BLaER1 (cell line): ENCODE measurements at regions not wholly inside any gene's neighbourhood (a gene's known extent, or its start where the extent isn't known, plus 50 kb on each side); places are given as distances from the start of the nearest gene placed in this dataset.

Experiments used
- H3K27ac ChIP-seq: shearing (Covaris generic); formaldehyde crosslinking; 2 replicates; pipeline ENCODE4 v1.8.1; 2022
- H3K27me3 ChIP-seq: shearing (Covaris generic); formaldehyde crosslinking; 2 replicates; pipeline ENCODE4 v1.8.1; 2022
- H3K36me3 ChIP-seq: shearing (Covaris generic); formaldehyde crosslinking; 2 replicates; pipeline ENCODE4 v1.8.1; 2022
- H3K4me1 ChIP-seq: shearing (Covaris generic); formaldehyde crosslinking; 2 replicates; pipeline ENCODE4 v1.8.1; 2022
- H3K4me2 ChIP-seq: shearing (Covaris generic); formaldehyde crosslinking; 2 replicates; pipeline ENCODE4 v1.8.1; 2022
- H3K4me3 ChIP-seq: shearing (Covaris generic); formaldehyde crosslinking; 2 replicates; pipeline ENCODE4 v1.8.1; 2022
- H3K9ac ChIP-seq: shearing (Covaris generic); formaldehyde crosslinking; 2 replicates; pipeline ENCODE4 v1.8.1; 2022
- H3K9me3 ChIP-seq: shearing (Covaris generic); formaldehyde crosslinking; 2 replicates; pipeline ENCODE4 v1.8.1; 2022
- H4K20me1 ChIP-seq: shearing (Covaris generic); formaldehyde crosslinking; 2 replicates; pipeline ENCODE4 v1.8.1; 2022
- Cebpa-rat ChIP-seq: shearing (Covaris generic); IDR thresholded peaks from 2 replicates; pipeline ENCODE4 v1.8.1; 2022

- Histone ChIP-seq H3K27me3 (no peaks in the 10 kb centered on the region), H4K20me1 (no peaks in the 10 kb centered on the region), H3K27ac (no peak overlapping the region), H3K4me2 (no peak overlapping the region), H3K36me3 (no peaks in the 10 kb centered on the region), H3K4me3 (no peak overlapping the region), H3K4me1 (peaks cover 34% of the 10 kb centered on the region), H3K9ac (no peak overlapping the region), H3K9me3 (no peaks in the 10 kb centered on the region)
- no peak for TF ChIP-seq Cebpa-rat
Measured at GRCh38 chr15:69945729-69946128, 152.0 kb downstream of the TLE3 start.

DNA sequence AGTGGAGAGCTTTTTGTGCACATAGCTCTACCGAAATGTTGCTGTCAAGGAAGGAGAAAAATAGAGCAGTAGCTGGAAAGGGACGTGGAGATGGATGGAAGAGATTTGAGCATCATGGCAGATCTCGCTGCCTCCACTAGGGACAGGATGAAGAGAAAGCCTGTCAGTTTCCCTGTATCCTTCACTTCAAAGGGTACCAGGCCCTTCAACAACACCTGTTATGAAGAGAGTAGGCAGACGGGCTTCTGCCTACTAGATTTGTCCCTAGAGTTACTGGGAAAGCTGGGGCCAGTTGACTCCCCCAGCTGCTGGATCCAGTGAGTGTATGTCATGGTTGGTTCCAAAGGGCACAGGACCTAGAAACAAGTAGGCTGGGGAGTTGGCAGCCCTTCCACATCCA lies 150.8 kb downstream of the TLE3 start:
- no peaks in the 10 kb centered on the region for H4K20me1 ChIP-seq
- no peaks in the 10 kb centered on the region for H3K27me3 ChIP-seq
- H3K4me1 ChIP-seq, result peaks cover 34% of the 10 kb centered on the region
- no peak overlapping the region for H3K4me3 ChIP-seq
- TF ChIP-seq Cebpa-rat, result no peak
- no peaks in the 10 kb centered on the region for H3K36me3 ChIP-seq
- no peaks in the 10 kb centered on the region for H3K9me3 ChIP-seq
- no peak overlapping the region; the same call in 1 of the 2 replicates for H3K4me2 ChIP-seq
- no peak overlapping the region for H3K9ac ChIP-seq
- no peak overlapping the region for H3K27ac ChIP-seq

DNA sequence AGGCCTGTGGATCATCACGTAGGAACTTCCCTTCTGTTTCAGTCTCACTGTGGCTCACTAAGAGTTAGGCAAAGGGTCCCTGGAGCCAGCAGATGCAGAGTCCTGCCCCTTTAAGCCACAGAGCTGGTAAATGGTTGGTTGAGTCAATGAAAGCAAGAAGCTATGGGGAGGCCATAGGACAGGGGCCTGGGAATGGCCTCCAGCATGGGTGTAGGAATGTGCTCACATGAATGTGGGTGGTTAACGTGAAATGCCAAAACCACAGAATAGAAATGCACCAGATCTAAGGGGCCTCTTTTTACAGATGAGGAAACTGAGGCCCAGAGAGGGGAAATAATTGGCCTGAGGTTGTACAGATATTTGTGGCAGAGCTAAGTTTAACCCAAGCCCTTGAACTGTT lies 150.3 kb downstream of the TLE3 start:
- no peaks in the 10 kb centered on the region for H4K20me1 ChIP-seq
- no peak overlapping the region for H3K4me3 ChIP-seq
- no peak for TF ChIP-seq Cebpa-rat
- peaks cover 34% of the 10 kb centered on the region for H3K4me1 ChIP-seq
- no peaks in the 10 kb centered on the region for H3K27me3 ChIP-seq
- no peaks in the 10 kb centered on the region for H3K9me3 ChIP-seq
- H3K36me3 ChIP-seq, result no peaks in the 10 kb centered on the region
- peak overlapping the region; percentile 60 for H3K4me2 ChIP-seq
- no peak overlapping the region for H3K27ac ChIP-seq
- H3K9ac ChIP-seq, result no peak overlapping the region

GRCh38 chr15:69949485-69949884 lies 148.2 kb downstream of the TLE3 start:
- Histone ChIP-seq H4K20me1 (no peaks in the 10 kb centered on the region; the same call in 1 of the 2 replicates), H3K27ac (no peak overlapping the region), H3K4me3 (no peak overlapping the region), H3K9me3 (no peaks in the 10 kb centered on the region), H3K27me3 (no peaks in the 10 kb centered on the region), H3K36me3 (no peaks in the 10 kb centered on the region), H3K4me1 (peaks cover 27% of the 10 kb centered on the region), H3K9ac (no peak overlapping the region), H3K4me2 (0 out of 2 replicates have a peak overlapping the region, but pooled peaks have one; percentile 23)
- no peak for TF ChIP-seq Cebpa-rat

DNA sequence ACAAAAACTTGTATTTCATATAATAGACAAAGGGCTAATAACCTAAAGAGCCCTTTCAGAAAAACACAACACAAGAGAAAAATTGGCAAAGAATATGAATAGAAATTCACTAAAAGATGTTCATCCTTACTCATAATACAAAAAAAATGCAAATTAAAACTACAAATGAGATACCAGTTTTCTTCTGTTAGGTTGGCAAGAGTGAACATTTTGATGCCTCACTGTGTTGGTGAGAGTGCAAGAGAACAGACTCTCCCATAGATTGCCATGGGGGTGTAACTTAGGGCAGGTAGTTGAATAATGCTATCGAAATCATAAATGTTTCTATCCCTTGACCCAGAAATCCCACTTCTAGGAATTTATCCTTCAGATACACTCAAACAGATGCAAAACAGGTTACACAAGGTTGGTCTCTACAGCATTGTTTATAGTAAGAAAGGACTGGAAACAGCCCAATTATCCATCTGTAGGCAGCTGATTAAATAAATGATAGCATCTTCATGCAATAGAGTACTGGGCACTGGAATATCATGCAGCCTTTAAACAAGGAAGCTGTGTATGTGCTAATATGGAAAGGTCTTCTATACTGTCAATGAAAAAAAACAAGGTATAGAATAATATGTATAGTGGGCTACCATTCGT lies 146.3 kb downstream of the TLE3 start:
- Histone ChIP-seq H3K36me3 (no peaks in the 10 kb centered on the region), H3K4me3 (no peak overlapping the region), H3K27me3 (no peaks in the 10 kb centered on the region), H3K4me2 (no peak overlapping the region), H3K27ac (no peak overlapping the region), H4K20me1 (no peaks in the 10 kb centered on the region; the same call in 1 of the 2 replicates), H3K9ac (no peak overlapping the region), H3K4me1 (peaks cover 27% of the 10 kb centered on the region), H3K9me3 (no peaks in the 10 kb centered on the region)
- TF ChIP-seq Cebpa-rat, result no peak

DNA sequence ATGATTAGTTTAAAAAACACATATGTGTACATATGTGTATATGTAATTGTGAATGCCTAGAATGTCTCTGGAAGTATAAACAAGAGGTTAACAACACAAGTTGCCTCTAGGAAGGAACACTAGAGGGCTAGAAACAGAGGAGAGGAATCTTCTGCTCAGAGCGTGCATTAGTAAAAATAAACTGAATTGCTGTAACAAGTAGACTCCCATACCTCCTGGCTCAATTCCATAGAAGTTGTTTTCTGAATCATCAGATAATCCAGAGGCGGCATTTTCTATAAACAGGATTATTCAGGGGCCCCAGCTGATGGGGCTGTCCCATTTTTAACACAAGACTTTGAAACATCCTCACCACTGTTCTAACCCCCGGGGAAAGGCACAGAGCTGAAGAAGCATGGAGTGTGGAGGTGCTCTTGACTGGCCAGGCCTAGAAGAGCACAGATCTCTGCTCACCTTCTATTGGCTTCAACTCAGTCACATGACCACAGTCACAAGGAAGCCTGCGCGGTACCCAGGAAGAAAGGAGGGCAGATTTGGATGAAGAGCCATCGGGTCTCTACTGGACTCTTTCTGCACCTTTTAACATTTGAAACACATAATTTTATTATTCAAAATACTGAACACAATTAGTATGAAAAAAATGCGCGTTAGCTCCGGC lies 145.7 kb downstream of the TLE3 start:
- no peak for TF ChIP-seq Cebpa-rat
- Histone ChIP-seq H3K9ac (no peak overlapping the region), H4K20me1 (no peaks in the 10 kb centered on the region; the same call in 1 of the 2 replicates), H3K27ac (no peak overlapping the region), H3K4me1 (peaks cover 25% of the 10 kb centered on the region), H3K36me3 (no peaks in the 10 kb centered on the region), H3K4me3 (no peak overlapping the region), H3K27me3 (no peaks in the 10 kb centered on the region), H3K4me2 (no peak overlapping the region), H3K9me3 (no peaks in the 10 kb centered on the region)

GRCh38 chr15:69953051-69953450 lies 144.7 kb downstream of the TLE3 start:
- H4K20me1 ChIP-seq, result no peaks in the 10 kb centered on the region; the same call in 1 of the 2 replicates
- no peaks in the 10 kb centered on the region for H3K9me3 ChIP-seq
- no peaks in the 10 kb centered on the region for H3K27me3 ChIP-seq
- no peak overlapping the region for H3K4me3 ChIP-seq
- TF ChIP-seq Cebpa-rat, result no peak
- no peak overlapping the region for H3K27ac ChIP-seq
- H3K4me1 ChIP-seq, result peaks cover 15% of the 10 kb centered on the region
- H3K9ac ChIP-seq, result no peak overlapping the region
- no peak overlapping the region for H3K4me2 ChIP-seq
- no peaks in the 10 kb centered on the region for H3K36me3 ChIP-seq

DNA sequence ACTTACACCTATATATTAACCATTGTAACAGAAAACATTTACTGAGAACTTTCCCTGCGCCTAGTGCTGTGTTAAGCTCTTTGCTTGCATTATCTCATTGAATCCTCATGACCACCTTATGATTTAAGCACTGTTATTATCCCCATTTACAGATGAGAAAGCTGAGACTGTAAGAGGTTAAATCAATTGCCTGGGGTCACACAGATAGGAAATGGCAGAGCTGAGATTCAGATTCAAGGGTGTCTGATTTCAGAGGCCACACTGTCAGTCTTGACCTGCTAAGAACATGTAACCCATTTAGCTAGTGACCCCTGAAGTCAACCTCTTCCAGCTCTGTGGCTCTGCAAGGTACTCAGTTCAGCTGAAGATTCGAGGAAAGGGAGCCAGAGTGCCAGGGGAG lies 143.9 kb downstream of the TLE3 start:
- H3K4me1 ChIP-seq, result peaks cover 7% of the 10 kb centered on the region; the same call in 1 of the 2 replicates
- H3K36me3 ChIP-seq, result no peaks in the 10 kb centered on the region
- H3K27ac ChIP-seq, result no peak overlapping the region
- no peak overlapping the region for H3K9ac ChIP-seq
- H3K4me3 ChIP-seq, result no peak overlapping the region
- no peaks in the 10 kb centered on the region; the same call in 1 of the 2 replicates for H4K20me1 ChIP-seq
- no peaks in the 10 kb centered on the region for H3K9me3 ChIP-seq
- no peak for TF ChIP-seq Cebpa-rat
- H3K4me2 ChIP-seq, result no peak overlapping the region
- H3K27me3 ChIP-seq, result no peaks in the 10 kb centered on the region

- H4K20me1 ChIP-seq, result no peaks in the 10 kb centered on the region; the same call in 1 of the 2 replicates
- no peaks in the 10 kb centered on the region for H3K9me3 ChIP-seq
- no peaks in the 10 kb centered on the region for H3K27me3 ChIP-seq
- H3K4me1 ChIP-seq, result 0 out of 2 replicates have a peak, but pooled peaks cover 3% of the 10 kb centered on the region
- H3K9ac ChIP-seq, result no peak overlapping the region
- no peak overlapping the region for H3K4me3 ChIP-seq
- H3K36me3 ChIP-seq, result no peaks in the 10 kb centered on the region
- TF ChIP-seq Cebpa-rat, result no peak
- no peak overlapping the region for H3K4me2 ChIP-seq
- H3K27ac ChIP-seq, result no peak overlapping the region
Measured at GRCh38 chr15:69954666-69955065, 143.1 kb downstream of the TLE3 start.

GRCh38 chr15:69955240-69955894 lies 142.3 kb downstream of the TLE3 start:
- Histone ChIP-seq H3K27me3 (no peaks in the 10 kb centered on the region), H3K4me2 (no peak overlapping the region), H3K27ac (no peak overlapping the region), H3K36me3 (no peaks in the 10 kb centered on the region), H3K9me3 (no peaks in the 10 kb centered on the region), H3K4me1 (no peaks in the 10 kb centered on the region), H3K4me3 (no peak overlapping the region), H3K9ac (no peak overlapping the region), H4K20me1 (no peaks in the 10 kb centered on the region; the same call in 1 of the 2 replicates)
- TF ChIP-seq Cebpa-rat, result no peak
